SK-N-SH (cell line): ENCODE measurements at regions not wholly inside any gene's neighbourhood (a gene's known extent, or its start where the extent isn't known, plus 50 kb on each side); places are given as distances from the start of the nearest gene placed in this dataset.

Experiments
- CTCF ChIA-PET: fragments of 300-600, 350-600 bp; formaldehyde crosslinking; extraction: SDS; loops from one replicate; lab custom pipeline; 2021; lab: Yijun Ruan, JAX
- POLR2A ChIA-PET: fragments of 350-600 bp; sonication (Branson Sonifier 250); formaldehyde crosslinking; extraction: SDS; loops from one replicate; lab custom pipeline; 2020; ENCODE audit warnings: antibody characterized with exemption, inconsistent platforms; lab: Yijun Ruan, JAX
- DNase-seq: peaks from one replicate; pipeline ENCODE4 v3.0.0; 2012
- H2AFZ ChIP-seq: fragments of 200-600 bp; sonication (generic); 2 replicates; pipeline ENCODE4 v1.8.1; 2016; ENCODE audit warnings: antibody characterized with exemption, mild to moderate bottlenecking, low read depth
- H3F3A ChIP-seq: fragments of 200-600 bp; sonication (generic); replicated peaks from 2 replicates; pipeline ENCODE3; 2016; ENCODE audit warnings: antibody characterized with exemption, mild to moderate bottlenecking; ENCODE audit not compliant: insufficient read depth
- H3K27ac ChIP-seq, 2 experiments: fragments of 200-500 bp in 1 of 2; fragments of 200-600 bp in 1 of 2; sonication (Bioruptor generic) in 1 of 2; sonication (generic), shearing (Covaris generic) in 1 of 2; 2 replicates each; pipeline versions ENCODE4 v1.5.1 to v1.6.1; 2014 to 2016; ENCODE audit warnings: low read depth in 2 of 2, inconsistent platforms in 1 of 2, low read length in 1 of 2, mild to moderate bottlenecking in 1 of 2, mixed read lengths in 1 of 2
- H3K27me3 ChIP-seq: fragments of 200-600 bp; sonication (generic), shearing (Covaris generic); 2 replicates; pipeline ENCODE4 v1.6.1; 2016; ENCODE audit warnings: mixed run types; ENCODE audit not compliant: insufficient read depth
- H3K36me3 ChIP-seq, 2 experiments: fragments of 200-500 bp in 1 of 2; fragments of 200-600 bp in 1 of 2; sonication (Bioruptor generic) in 1 of 2; sonication (generic) in 1 of 2; replicated peaks in 1 of 2; 2 replicates each; pipeline versions ENCODE3 to v1.5.1; 2014 to 2016; ENCODE audit warnings: low read length in 1 of 2, mild to moderate bottlenecking in 1 of 2; ENCODE audit not compliant: insufficient read depth in 2 of 2, control insufficient read depth in 1 of 2
- H3K4me1 ChIP-seq, 2 experiments: fragments of 200-500 bp in 1 of 2; fragments of 200-600 bp in 1 of 2; sonication (Bioruptor generic) in 1 of 2; sonication (generic), shearing (Covaris generic) in 1 of 2; 2 replicates each; pipeline versions ENCODE4 v1.5.1 to v1.6.1; 2014 to 2016; ENCODE audit warnings: low read depth in 1 of 2, low read length in 1 of 2, mixed run types in 1 of 2; ENCODE audit not compliant: insufficient read depth in 2 of 2, control insufficient read depth in 1 of 2
- H3K4me2 ChIP-seq: fragments of 200-600 bp; sonication (generic), shearing (Covaris generic); 2 replicates; pipeline ENCODE4 v1.6.1; 2017; ENCODE audit warnings: mixed run types
- H3K4me3 ChIP-seq, 2 experiments: fragments of 200-500 bp in 1 of 2; fragments of 200-600 bp in 1 of 2; sonication (Bioruptor generic) in 1 of 2; sonication (generic), shearing (Covaris generic) in 1 of 2; 2 replicates each; pipeline versions ENCODE4 v1.5.1 to v1.8.1; 2014 to 2016; ENCODE audit warnings: low read depth in 2 of 2, inconsistent platforms in 1 of 2, low read length in 1 of 2, mild to moderate bottlenecking in 1 of 2, mixed read lengths in 1 of 2, moderate library complexity in 1 of 2
- H3K79me2 ChIP-seq: fragments of 200-600 bp; sonication (generic); 2 replicates; pipeline ENCODE4 v1.8.1; 2017; ENCODE audit warnings: mild to moderate bottlenecking; ENCODE audit not compliant: insufficient read depth
- H3K9ac ChIP-seq: fragments of 200-600 bp; sonication (generic); 2 replicates; pipeline ENCODE4 v1.6.1; 2017; ENCODE audit warnings: mixed run types
- H3K9me2 ChIP-seq: fragments of 200-600 bp; sonication (generic); 2 replicates; pipeline ENCODE4 v1.6.1; 2017; ENCODE audit warnings: mixed run types
- H3K9me3 ChIP-seq: fragments of 200-600 bp; sonication (generic); 2 replicates; pipeline ENCODE4 v1.6.1; 2017; ENCODE audit warnings: mixed run types, mild to moderate bottlenecking, moderate library complexity
- H4K20me1 ChIP-seq: fragments of 200-600 bp; sonication (generic); 2 replicates; pipeline ENCODE4 v1.6.1; 2017; ENCODE audit warnings: mild to moderate bottlenecking, mixed run types; ENCODE audit not compliant: insufficient read depth
- CHD2 ChIP-seq: fragments of 150-350 bp; IDR thresholded peaks from 2 replicates; pipeline ENCODE4 v1.6.1; 2018; ENCODE audit warnings: low read length; ENCODE audit not compliant: partially characterized antibody
- ELF1 ChIP-seq: IDR thresholded peaks from 2 replicates; pipeline ENCODE4 v1.4.0; 2012
- EP300 ChIP-seq, 2 experiments: IDR thresholded peaks; 2 replicates each; pipeline versions ENCODE4 v1.4.0 to v1.6.1; 2012; ENCODE audit warnings: borderline replicate concordance in 1 of 2, low read depth in 1 of 2, low read length in 1 of 2
- FOSL2 ChIP-seq: IDR thresholded peaks from 2 replicates; pipeline ENCODE4 v1.4.0; 2012; ENCODE audit warnings: low read depth, mild to moderate bottlenecking, moderate library complexity, borderline replicate concordance
- FOXM1 ChIP-seq: IDR thresholded peaks from 2 replicates; pipeline ENCODE4 v1.4.0; 2012; ENCODE audit warnings: low read depth, mild to moderate bottlenecking
- JUND ChIP-seq: IDR thresholded peaks from 2 replicates; pipeline ENCODE4 v1.4.0; 2012
- MXI1 ChIP-seq: IDR thresholded peaks from 2 replicates; pipeline ENCODE4 v1.6.1; 2012; ENCODE audit warnings: mild to moderate bottlenecking, low read depth, low read length, improper control_type of control experiment
- NFIC ChIP-seq: IDR thresholded peaks from 2 replicates; pipeline ENCODE4 v1.4.0; 2012; ENCODE audit warnings: borderline replicate concordance
- REST ChIP-seq: IDR thresholded peaks from 2 replicates; pipeline ENCODE4 v1.6.1; 2012; ENCODE audit warnings: mild to moderate bottlenecking, low read depth, low read length, moderate library complexity
- TAF1 ChIP-seq: IDR thresholded peaks from 2 replicates; pipeline ENCODE4 v1.6.1; 2012; ENCODE audit warnings: low read depth, mild to moderate bottlenecking, low read length, moderate library complexity, borderline replicate concordance
- TCF12 ChIP-seq: IDR thresholded peaks from 2 replicates; pipeline ENCODE4 v1.4.0; 2012
- USF2 ChIP-seq: fragments of 150-350 bp; IDR thresholded peaks from 2 replicates; pipeline ENCODE4 v1.6.1; 2017; ENCODE audit warnings: antibody characterized with exemption, low read length, low read depth, borderline replicate concordance
- WGBS: methylation state at CpG from one replicate; pipeline ENCODE4 v1.1.6; 2017; ENCODE audit warnings: low lambda C conversion rate; 5-methylcytosine and 5-hydroxymethylcytosine counted together
- TF ChIP-seq, protein P1 (sequence below): IDR thresholded peaks from 2 replicates; pipeline ENCODE4 v1.4.0; 2012; ENCODE audit warnings: low read depth

GRCh38 chr16:64449506-64449905 is 672.4 kb downstream of the CDH11 start:
- Histone ChIP-seq H3K27ac (no peak overlapping the region), H3K4me3 (no peak overlapping the region), H3K9ac (no peak overlapping the region), H2AFZ (no peak overlapping the region), H4K20me1 (no peaks in the 10 kb centered on the region), H3K9me2 (no peaks in the 10 kb centered on the region), H3F3A (no peaks in the 10 kb centered on the region), H3K4me2 (no peak overlapping the region), H3K9me3 (no peaks in the 10 kb centered on the region), H3K36me3 (no peaks in the 10 kb centered on the region), H3K27me3 (no peaks in the 10 kb centered on the region), H3K4me1 (peaks cover 0 to 2% of the 10 kb centered on the region in 2 experiments; a peak in 2 of 4 replicates), H3K79me2 (no peaks in the 10 kb centered on the region)
- no peak for DNase-seq
- ChIA-PET POLR2A (no interaction called here), CTCF (no interaction called here)
- no peak for TF ChIP-seq NFIC

DNA sequence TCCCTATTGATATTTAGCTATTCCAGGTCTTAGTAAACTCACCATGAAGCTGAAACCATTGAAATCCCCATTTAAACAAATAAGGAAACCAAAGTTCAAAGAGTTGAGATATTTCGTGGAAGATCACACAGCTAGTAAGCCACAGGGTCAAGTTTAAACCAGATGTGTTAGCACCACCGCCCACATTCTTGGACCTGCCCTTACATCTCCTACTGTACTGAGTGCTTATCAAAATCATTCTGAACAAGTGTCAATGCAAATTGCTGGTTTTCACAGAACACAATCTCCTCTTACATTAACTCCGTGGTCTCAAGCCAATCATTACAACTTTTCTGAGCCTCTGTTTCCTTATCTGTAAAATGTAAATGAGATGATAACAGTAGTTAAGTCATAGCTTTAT is 676.2 kb downstream of the CDH11 start:
- no peak overlapping the region for H3K4me2 ChIP-seq
- no peaks in the 10 kb centered on the region for H3K27me3 ChIP-seq
- peaks cover 0 to 2% of the 10 kb centered on the region in 2 experiments; a peak in 1 of 4 replicates for H3K4me1 ChIP-seq
- H3K9ac ChIP-seq: no peak overlapping the region
- H3K36me3 ChIP-seq: no peaks in the 10 kb centered on the region
- CTCF ChIA-PET: interaction anchor here (0.6 to 1.0 kb wide), 2 partner anchors 19 to 1090 kb away, joined by 3 read pairs; no protein-coding TSS in a partner anchor
- 76% methylated on average over 3 of the region's 3 CpGs for WGBS
- DNase-seq: no peak
- no peak overlapping the region for H2AFZ ChIP-seq
- no peaks in the 10 kb centered on the region for H3K79me2 ChIP-seq
- H3K9me2 ChIP-seq: no peaks in the 10 kb centered on the region
- H3K27ac ChIP-seq: no peak overlapping the region
- no peaks in the 10 kb centered on the region for H4K20me1 ChIP-seq
- POLR2A ChIA-PET: no interaction called here
- H3K9me3 ChIP-seq: no peaks in the 10 kb centered on the region
- H3K4me3 ChIP-seq: no peak overlapping the region
- H3F3A ChIP-seq: peaks cover 12% of the 10 kb centered on the region
- no peak for TF ChIP-seq REST
- TF ChIP-seq ELF1: no peak
- no peak for TF ChIP-seq TCF12
- TF ChIP-seq, protein P1, sequence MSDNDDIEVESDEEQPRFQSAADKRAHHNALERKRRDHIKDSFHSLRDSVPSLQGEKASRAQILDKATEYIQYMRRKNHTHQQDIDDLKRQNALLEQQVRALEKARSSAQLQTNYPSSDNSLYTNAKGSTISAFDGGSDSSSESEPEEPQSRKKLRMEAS: no peak
- TF ChIP-seq, all 33 proteins: peak for 0

DNA sequence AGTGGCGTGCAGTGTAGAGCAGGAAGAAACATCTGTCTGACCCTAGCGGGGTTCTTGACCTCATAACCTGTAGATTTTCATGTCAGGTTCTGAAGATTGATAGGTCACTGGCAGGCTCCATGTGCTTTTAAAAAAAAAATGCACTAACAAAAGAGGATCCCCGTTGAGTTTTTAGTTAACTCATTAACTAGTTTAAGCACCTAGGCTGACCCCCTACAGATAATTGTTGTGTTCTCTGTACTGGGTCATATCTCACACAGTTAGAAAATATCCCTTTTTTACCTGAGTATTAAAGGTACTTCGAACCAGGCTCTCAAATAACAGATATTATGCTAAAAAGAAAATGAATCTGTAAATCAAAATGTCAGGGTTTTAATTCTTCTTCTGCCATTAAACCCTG is 676.6 kb downstream of the CDH11 start:
- no peak overlapping the region for H3K9ac ChIP-seq
- H3K4me2 ChIP-seq: no peak overlapping the region
- no peaks in the 10 kb centered on the region for H3K36me3 ChIP-seq
- no peaks in the 10 kb centered on the region for H3K79me2 ChIP-seq
- H3K27ac ChIP-seq: no peak overlapping the region
- ChIA-PET CTCF (interaction anchor here (0.6 kb wide), 1 partner anchor 1090 kb away, joined by 3 read pairs; no protein-coding TSS in a partner anchor), POLR2A (no interaction called here)
- DNase-seq: no peak
- no peaks in the 10 kb centered on the region for H4K20me1 ChIP-seq
- H3K4me1 ChIP-seq: peaks cover under 1 to 2% of the 10 kb centered on the region in 2 experiments; a peak in 2 of 4 replicates
- no peak overlapping the region for H3K4me3 ChIP-seq
- no peaks in the 10 kb centered on the region for H3K27me3 ChIP-seq
- 79% methylated on average over 4 of the region's 4 CpGs for WGBS
- peaks cover 14% of the 10 kb centered on the region for H3F3A ChIP-seq
- H3K9me2 ChIP-seq: no peaks in the 10 kb centered on the region
- no peaks in the 10 kb centered on the region for H3K9me3 ChIP-seq
- H2AFZ ChIP-seq: no peak overlapping the region
- no peak for TF ChIP-seq ELF1
- no peak for TF ChIP-seq USF2
- TF ChIP-seq JUND: no peak
- TF ChIP-seq TAF1: no peak
- no peak for TF ChIP-seq EP300 (IDR thresholded peaks at IDR 0.05; ENCODE audit: borderline replicate concordance in 1 of 2, low read depth in 1 of 2, low read length in 1 of 2)
- no peak for TF ChIP-seq CHD2
- TF ChIP-seq MXI1: no peak
- TF ChIP-seq FOXM1: no peak
- no peak for TF ChIP-seq REST
- TF ChIP-seq FOSL2: no peak
